Endothelial cell of umbilical vein (primary cell): ENCODE measurements at regions not wholly inside any gene's neighbourhood (a gene's known extent, or its start where the extent isn't known, plus 50 kb on each side); places are given as distances from the start of the nearest gene placed in this dataset.

ENCODE experiments used
- BruUV-seq: library from RNA; stranded (reverse); fragments of 400-500 nt; replicated peaks from 2 replicates; lab custom pipeline; 2021; lab: Mats Ljungman, UMichigan
- CTCF ChIA-PET: fragments of 300-600, 350-600 bp; sonication (Branson Sonifier 250); formaldehyde crosslinking; loops from one replicate; lab custom pipeline; 2021; ENCODE audit warnings: antibody characterized with exemption, inconsistent platforms; lab: Charles Lee
- POLR2A ChIA-PET: fragments of 300-600, 350-600 bp; sonication (Branson Sonifier 250); formaldehyde crosslinking; loops from one replicate; lab custom pipeline; 2021; ENCODE audit warnings: antibody characterized with exemption, inconsistent platforms; lab: Charles Lee
- DNase-seq: peaks from one replicate; pipeline ENCODE4 v3.0.0-alpha.2; 2011; ENCODE audit warnings: low read depth, low spot score
- FAIRE-seq: peaks from 2 replicates; lab custom pipeline; 2011; peaks lifted over from hg19 to GRCh38; lab: Jason Lieb, UNC
- H2AFZ ChIP-seq: 2 replicates; pipeline ENCODE4 v1.6.0; 2012; ENCODE audit warnings: low read depth, low read length, control low read depth, inconsistent platforms
- H3K27ac ChIP-seq: 2 replicates; pipeline ENCODE4 v1.5.1; 2011; ENCODE audit warnings: low read depth, mild to moderate bottlenecking, control low read depth, low read length, moderate library complexity; ENCODE audit not compliant: insufficient read depth
- H3K27me3 ChIP-seq, 2 experiments: 2 replicates each; pipeline versions ENCODE4 v1.6.0 to v1.6.1; 2011; ENCODE audit warnings: low read length in 2 of 2, mixed read lengths in 1 of 2; ENCODE audit not compliant: control insufficient read depth in 2 of 2, insufficient read depth in 2 of 2
- H3K36me3 ChIP-seq, 2 experiments: 2 replicates in 1 of 2; 3 replicates in 1 of 2; pipeline ENCODE4 v1.5.1; 2011; ENCODE audit warnings: low read length in 2 of 2, mild to moderate bottlenecking in 1 of 2, moderate library complexity in 1 of 2; ENCODE audit not compliant: control insufficient read depth in 2 of 2, insufficient read depth in 2 of 2; ENCODE audit errors: extremely low read depth in 1 of 2
- H3K4me1 ChIP-seq: 3 replicates; pipeline ENCODE4 v1.5.1; 2011; ENCODE audit warnings: mild to moderate bottlenecking, low read length; ENCODE audit not compliant: control insufficient read depth, insufficient read depth; ENCODE audit errors: extremely low read depth
- H3K4me2 ChIP-seq: 2 replicates; pipeline ENCODE4 v1.6.1; 2011; ENCODE audit warnings: low read length, control low read depth, mixed read lengths; ENCODE audit not compliant: insufficient read depth
- H3K4me3 ChIP-seq, 3 experiments: fragments of 200-600 bp in 1 of 3; sonication (generic), shearing (Covaris generic) in 1 of 3; replicated peaks in 1 of 3; 2 replicates each; pipeline ENCODE4 v1.5.1; 2011 to 2016; ENCODE audit warnings: control low read depth in 3 of 3, low read length in 3 of 3, mild to moderate bottlenecking in 2 of 3, inconsistent platforms in 1 of 3, low read depth in 1 of 3, moderate library complexity in 1 of 3; ENCODE audit not compliant: insufficient read depth in 1 of 3
- H3K79me2 ChIP-seq: 2 replicates; pipeline ENCODE4 v1.6.0; 2012; ENCODE audit warnings: low read length, inconsistent platforms; ENCODE audit not compliant: control insufficient read depth, insufficient read depth
- H3K9ac ChIP-seq: replicated peaks from 2 replicates; pipeline ENCODE3; 2011; ENCODE audit warnings: low read length, control low read depth; ENCODE audit not compliant: insufficient read depth; ENCODE audit errors: extremely low read depth
- H3K9me1 ChIP-seq: replicated peaks from 3 replicates; pipeline ENCODE4 v1.6.0; 2011; ENCODE audit warnings: mild to moderate bottlenecking, low read length; ENCODE audit not compliant: control insufficient read depth, insufficient read depth; ENCODE audit errors: extremely low read depth
- H3K9me3 ChIP-seq: replicated peaks from 2 replicates; pipeline ENCODE4 v1.5.1; 2012; ENCODE audit warnings: low read length, inconsistent platforms; ENCODE audit not compliant: control insufficient read depth, insufficient read depth
- H4K20me1 ChIP-seq: replicated peaks from 2 replicates; pipeline ENCODE3; 2011; ENCODE audit warnings: mild to moderate bottlenecking, low read length; ENCODE audit not compliant: control insufficient read depth, insufficient read depth; ENCODE audit errors: extremely low read depth
- EZH2 ChIP-seq: IDR thresholded peaks from 2 replicates; pipeline ENCODE4 v1.6.1; 2012; ENCODE audit warnings: borderline replicate concordance, low read depth, mild to moderate bottlenecking, moderate library complexity, low read length, inconsistent platforms; ENCODE audit not compliant: severe bottlenecking
- FOS ChIP-seq: IDR thresholded peaks from 2 replicates; pipeline ENCODE4 v1.6.1; 2011; ENCODE audit warnings: mild to moderate bottlenecking, low read length, moderate library complexity, borderline replicate concordance; ENCODE audit not compliant: insufficient read depth
- GATA2 ChIP-seq: IDR thresholded peaks from 2 replicates; pipeline ENCODE4 v1.7.0; 2011; ENCODE audit warnings: low read depth, mild to moderate bottlenecking, moderate library complexity, mixed read lengths, low read length; ENCODE audit not compliant: insufficient read length, insufficient read depth
- JUN ChIP-seq: IDR thresholded peaks from 2 replicates; pipeline ENCODE4 v1.6.1; 2011; ENCODE audit warnings: borderline replicate concordance, low read depth; ENCODE audit not compliant: insufficient read length, insufficient read depth
- MYC ChIP-seq: IDR thresholded peaks from one replicate; pipeline ENCODE4 v1.6.1; 2011; ENCODE audit warnings: mild to moderate bottlenecking, low read depth, low read length
- POLR2A ChIP-seq: IDR thresholded peaks from 2 replicates; pipeline ENCODE4 v1.6.1; 2012; ENCODE audit warnings: low read depth, mild to moderate bottlenecking, control low read depth, low read length
- POLR2AphosphoS5 ChIP-seq: IDR thresholded peaks from 2 replicates; pipeline ENCODE4 v1.6.1; 2012; ENCODE audit warnings: low read depth, mild to moderate bottlenecking, control low read depth, low read length, moderate library complexity; ENCODE audit not compliant: insufficient read depth
- dilution Hi-C: fragments of 300-500 bp; cut with MboI; formaldehyde crosslinking; loops from one replicate; pipeline ENCODE4 v1.15.0; 2019; ENCODE audit warnings: low sequenced_read_pairs; ENCODE audit not compliant: extremely low pct_ligation_motif_present
- intact Hi-C: fragments of 100-400 bp; cut with micrococcal nuclease; formaldehyde crosslinking; loops from one replicate; pipeline ENCODE4 v1.10.0; 2022
- TF ChIP-seq, protein P1 (sequence below): IDR thresholded peaks from 2 replicates; pipeline ENCODE4 v1.6.1; 2011; ENCODE audit not compliant: insufficient read depth, insufficient read length
- TF ChIP-seq, protein P2 (sequence below), 2 donors: IDR thresholded peaks; 1 replicate in 1 of 2; 2 replicates in 1 of 2; pipeline ENCODE4 v1.5.1; 2011; ENCODE audit warnings: low read length in 2 of 2, mild to moderate bottlenecking in 2 of 2, moderate library complexity in 2 of 2, control low read depth in 1 of 2, inconsistent platforms in 1 of 2, low read depth in 1 of 2; ENCODE audit not compliant: insufficient read depth in 1 of 2; ENCODE audit errors: extremely low read depth in 1 of 2

DNA sequence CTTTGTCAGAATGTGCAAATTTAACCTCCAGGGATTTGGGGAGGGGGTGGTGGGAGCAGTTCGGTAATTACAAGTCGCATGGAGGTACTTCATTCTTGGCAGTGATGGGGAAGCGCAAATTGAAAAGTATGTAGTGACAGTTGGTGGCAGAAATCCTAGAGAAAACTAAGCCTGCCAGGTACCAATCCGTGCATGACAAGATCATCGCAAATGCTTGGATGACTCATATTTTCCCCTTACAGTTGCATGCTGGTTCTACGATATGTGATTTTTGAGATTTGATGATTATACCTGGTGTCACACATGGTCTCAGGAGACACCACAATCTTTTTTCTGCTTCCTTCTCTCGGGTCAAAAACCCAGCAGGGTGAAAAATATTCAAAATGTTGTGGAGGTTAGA is 479.7 kb upstream of the ID2 start:
- Histone ChIP-seq H3K9me1 (no peaks in the 10 kb centered on the region), H2AFZ (no peak overlapping the region), H3K9ac (no peak overlapping the region), H3K79me2 (no peaks in the 10 kb centered on the region), H3K36me3 (no peaks in the 10 kb centered on the region), H3K27me3 (no peaks in the 10 kb centered on the region), H3K27ac (no peak overlapping the region), H4K20me1 (no peaks in the 10 kb centered on the region), H3K4me1 (no peaks in the 10 kb centered on the region), H3K9me3 (no peaks in the 10 kb centered on the region), H3K4me2 (no peak overlapping the region), H3K4me3 (no peak overlapping the region)
- ChIA-PET CTCF (no interaction called here), POLR2A (no interaction called here)
- TF ChIP-seq, protein P1, sequence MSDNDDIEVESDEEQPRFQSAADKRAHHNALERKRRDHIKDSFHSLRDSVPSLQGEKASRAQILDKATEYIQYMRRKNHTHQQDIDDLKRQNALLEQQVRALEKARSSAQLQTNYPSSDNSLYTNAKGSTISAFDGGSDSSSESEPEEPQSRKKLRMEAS, result no peak
- TF ChIP-seq GATA2, result no peak
- TF ChIP-seq MYC, result no peak
- TF ChIP-seq POLR2AphosphoS5, result no peak
- TF ChIP-seq, protein P2, sequence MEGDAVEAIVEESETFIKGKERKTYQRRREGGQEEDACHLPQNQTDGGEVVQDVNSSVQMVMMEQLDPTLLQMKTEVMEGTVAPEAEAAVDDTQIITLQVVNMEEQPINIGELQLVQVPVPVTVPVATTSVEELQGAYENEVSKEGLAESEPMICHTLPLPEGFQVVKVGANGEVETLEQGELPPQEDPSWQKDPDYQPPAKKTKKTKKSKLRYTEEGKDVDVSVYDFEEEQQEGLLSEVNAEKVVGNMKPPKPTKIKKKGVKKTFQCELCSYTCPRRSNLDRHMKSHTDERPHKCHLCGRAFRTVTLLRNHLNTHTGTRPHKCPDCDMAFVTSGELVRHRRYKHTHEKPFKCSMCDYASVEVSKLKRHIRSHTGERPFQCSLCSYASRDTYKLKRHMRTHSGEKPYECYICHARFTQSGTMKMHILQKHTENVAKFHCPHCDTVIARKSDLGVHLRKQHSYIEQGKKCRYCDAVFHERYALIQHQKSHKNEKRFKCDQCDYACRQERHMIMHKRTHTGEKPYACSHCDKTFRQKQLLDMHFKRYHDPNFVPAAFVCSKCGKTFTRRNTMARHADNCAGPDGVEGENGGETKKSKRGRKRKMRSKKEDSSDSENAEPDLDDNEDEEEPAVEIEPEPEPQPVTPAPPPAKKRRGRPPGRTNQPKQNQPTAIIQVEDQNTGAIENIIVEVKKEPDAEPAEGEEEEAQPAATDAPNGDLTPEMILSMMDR (IDR thresholded peaks at IDR 0.05; ENCODE audit: extremely low read depth in 1 of 2, insufficient read depth in 1 of 2, low read depth in 1 of 2, low read length in 2 of 2), result no peak
- no peak for TF ChIP-seq JUN
- TF ChIP-seq EZH2, result no peak
- TF ChIP-seq FOS, result no peak
- TF ChIP-seq POLR2A, result no peak
- DNase-seq (no peak), FAIRE-seq (no peak)
- no TSS peak for BruUV-seq
- dilution Hi-C loops, result no loop called here
- intact Hi-C loops, result no loop called here
